Non-pigmented ciliary epithelial cell (primary cell): ENCODE measurements at regions not wholly inside any gene's neighbourhood (a gene's known extent, or its start where the extent isn't known, plus 50 kb on each side); places are given as distances from the start of the nearest gene placed in this dataset.

ENCODE experiments used
- DNase-seq: peaks from one replicate; pipeline ENCODE4 v3.0.0-alpha.2; 2010; ENCODE audit warnings: low read depth

- DNase-seq = no peak
These were observed 288.3 kb upstream of the ZC3H12C start for GRCh38 chr11:109804911-109805310.

DNA sequence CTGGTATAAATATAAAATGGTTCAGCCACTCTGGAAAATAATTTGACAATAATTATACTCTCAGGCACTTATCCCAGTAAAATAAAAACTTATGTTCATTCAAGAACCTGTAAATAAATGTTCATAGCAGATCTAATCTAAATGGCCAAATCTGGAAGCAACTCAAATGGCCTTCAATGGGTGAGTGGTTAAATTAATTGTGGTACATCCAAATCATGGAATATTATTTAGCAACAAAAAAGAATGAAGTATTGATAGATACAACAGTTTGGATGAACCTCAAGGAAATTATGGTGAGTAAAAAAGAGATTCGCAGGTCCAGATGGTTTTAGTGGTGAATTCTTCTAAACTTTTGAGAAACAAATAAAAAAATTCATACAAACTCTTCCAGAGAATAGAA is 287.0 kb upstream of the ZC3H12C start:
- no peak for DNase-seq

- DNase-seq = peak; percentile 9
These were observed 284.6 kb upstream of the ZC3H12C start for GRCh38 chr11:109808569-109808968.

- DNase-seq = no peak
These were observed 278.4 kb upstream of the ZC3H12C start for GRCh38 chr11:109814824-109815223.

DNA sequence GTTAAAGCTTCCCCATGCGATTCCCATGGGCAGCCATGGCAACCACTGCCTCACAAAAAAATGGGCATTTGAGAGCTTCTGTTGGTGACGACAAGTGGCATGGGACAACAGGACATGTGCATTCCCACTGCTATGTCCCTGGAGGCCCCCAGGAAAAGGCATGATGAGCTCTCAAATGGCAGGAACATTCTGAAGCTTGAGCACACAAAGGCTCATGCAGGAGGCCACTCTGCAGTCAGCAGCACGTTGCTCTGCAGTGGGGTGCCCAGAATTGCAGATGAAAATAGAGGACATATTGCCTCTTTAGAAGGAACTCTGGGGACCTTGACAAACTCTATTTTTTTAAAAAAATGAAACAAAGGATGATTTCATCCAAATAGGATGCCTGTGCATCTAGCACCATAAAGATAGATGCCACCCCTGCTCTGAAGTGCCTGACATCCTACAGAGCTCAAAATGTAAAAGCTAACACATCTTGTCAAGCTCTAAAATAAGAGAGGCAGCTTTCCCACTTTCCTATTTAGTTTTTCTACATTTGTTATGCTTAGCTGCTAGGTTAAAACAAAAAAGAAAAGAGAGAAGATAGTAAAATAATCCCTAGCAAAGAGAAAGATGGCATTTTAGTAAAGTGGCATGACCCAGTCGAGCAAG is 277.6 kb upstream of the ZC3H12C start:
- DNase-seq = no peak

- DNase-seq = no peak
These were observed 274.9 kb upstream of the ZC3H12C start for GRCh38 chr11:109818290-109818689.

- no peak for DNase-seq
These were observed 273.8 kb upstream of the ZC3H12C start for GRCh38 chr11:109819410-109819809.

DNA sequence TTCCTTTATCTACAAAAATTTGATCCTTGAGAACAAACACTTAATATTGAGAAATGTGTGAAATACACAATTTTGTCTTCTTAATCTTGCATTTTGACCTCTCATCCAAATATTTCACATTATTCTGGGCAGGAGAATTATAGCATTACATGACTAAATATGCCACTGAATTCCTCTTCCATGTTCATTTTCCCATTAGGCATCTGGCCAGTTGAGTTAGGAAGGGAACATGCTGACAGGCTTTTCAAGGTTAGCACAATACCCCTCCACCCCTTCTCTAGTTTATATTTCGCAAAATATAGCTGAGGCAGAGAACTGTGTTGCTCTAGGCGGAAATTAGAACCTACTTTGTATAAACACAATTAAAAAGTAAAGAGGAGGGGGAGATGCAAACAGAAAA is 271.7 kb upstream of the ZC3H12C start:
- no peak for DNase-seq

- DNase-seq = no peak
These were observed 270.6 kb upstream of the ZC3H12C start for GRCh38 chr11:109822436-109823102.

- DNase-seq = no peak
These were observed 264.8 kb upstream of the ZC3H12C start for GRCh38 chr11:109828387-109828786.

- no peak for DNase-seq
These were observed 255.2 kb upstream of the ZC3H12C start for GRCh38 chr11:109838026-109838425.

- no peak for DNase-seq
These were observed 247.8 kb upstream of the ZC3H12C start for GRCh38 chr11:109845437-109845836.

- DNase-seq = no peak
These were observed 245.6 kb upstream of the ZC3H12C start for GRCh38 chr11:109847621-109848020.

DNA sequence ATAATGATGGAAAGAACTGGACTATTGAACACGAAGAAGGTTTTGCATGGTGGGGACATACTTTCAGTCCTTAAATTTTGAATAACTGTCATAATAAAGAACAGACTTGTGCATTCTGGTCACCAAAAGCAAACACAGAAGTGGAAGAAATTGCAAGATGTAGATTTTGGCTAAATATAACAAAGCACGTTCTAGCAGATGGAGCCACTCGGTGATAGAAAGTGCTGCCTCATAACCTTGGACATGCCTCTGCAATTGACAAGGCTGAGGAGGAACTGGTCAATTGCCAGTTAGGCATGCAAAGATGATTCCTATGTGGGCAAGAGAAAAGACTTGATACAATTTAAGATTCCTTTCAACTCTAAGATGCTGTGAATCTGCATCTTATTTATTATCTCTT is 244.1 kb upstream of the ZC3H12C start:
- no peak for DNase-seq

DNA sequence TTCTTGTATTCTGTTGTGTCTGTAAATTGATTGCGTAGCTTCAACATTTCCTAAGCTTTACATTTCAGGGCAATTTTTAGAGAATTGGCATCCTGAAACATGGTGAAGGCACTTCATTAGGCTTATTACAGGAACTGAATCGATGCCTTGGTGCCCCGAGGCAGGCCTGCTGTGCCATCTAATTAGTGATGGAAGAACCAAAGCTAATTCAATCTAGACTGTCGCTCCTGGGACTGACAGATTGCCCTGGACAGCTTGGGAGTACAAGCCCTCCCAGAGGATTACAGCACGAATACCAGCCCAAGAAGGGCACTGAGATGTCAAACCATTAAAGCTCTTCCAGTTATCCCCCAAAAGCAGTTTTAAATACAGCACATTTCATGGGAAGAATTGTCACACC is 243.2 kb upstream of the ZC3H12C start:
- no peak for DNase-seq

DNA sequence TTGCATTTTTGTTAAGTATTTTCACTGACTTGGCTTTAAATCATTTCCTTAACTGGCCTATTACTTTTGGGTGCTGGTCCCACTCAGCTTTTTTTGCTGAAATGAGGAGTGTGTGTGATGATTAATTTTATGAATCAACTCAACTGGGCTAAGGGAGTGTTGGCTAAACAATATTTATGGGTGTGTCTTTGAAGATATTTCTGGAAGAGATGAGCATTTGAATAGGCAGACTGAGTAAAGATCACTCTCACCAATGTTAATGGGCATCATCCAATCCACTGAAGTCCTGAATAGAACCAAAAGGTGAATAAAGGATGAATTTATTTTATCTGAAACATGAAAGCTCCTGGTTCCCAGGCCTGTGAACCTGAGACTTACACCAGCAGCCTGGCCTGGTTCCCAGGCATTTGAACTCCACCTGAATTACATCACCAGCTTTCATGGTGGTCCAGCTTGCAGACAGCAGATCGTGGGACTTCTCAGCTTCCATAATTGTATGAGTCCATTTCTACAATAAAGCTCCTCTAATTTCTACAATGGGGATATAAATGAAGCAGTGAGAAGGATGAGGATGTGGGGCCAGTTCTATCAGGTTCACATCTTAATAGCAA is 241.3 kb upstream of the ZC3H12C start:
- DNase-seq = no peak

DNA sequence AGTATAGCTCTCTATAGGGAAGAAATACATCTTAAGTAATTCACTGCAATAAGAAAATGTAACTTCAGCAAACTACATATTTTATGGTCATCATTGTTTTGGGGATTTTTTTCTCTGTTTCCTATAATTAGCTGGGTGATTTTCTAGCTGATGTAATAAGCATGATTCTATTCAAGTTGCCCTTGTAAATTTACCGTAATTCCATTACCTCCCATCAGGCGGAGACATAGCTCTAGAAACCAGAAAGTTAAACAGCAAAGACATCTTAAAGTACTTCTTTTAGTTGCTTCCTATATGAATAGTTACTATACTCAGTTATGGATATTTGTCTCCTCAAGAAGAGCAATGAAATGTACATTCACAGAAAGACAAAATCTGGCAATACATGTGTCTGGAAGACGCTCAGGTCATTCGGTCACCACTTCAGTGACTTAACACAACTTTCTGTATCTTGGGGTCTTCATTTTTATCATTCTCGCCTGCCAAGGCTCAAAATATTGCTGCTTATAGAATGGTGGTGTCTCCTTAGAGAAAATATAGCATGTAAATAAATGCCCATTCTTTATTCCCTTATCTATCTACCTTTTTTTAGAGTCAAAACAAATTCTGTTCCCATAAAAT is 239.9 kb upstream of the ZC3H12C start:
- DNase-seq = peak; percentile 70

GRCh38 chr11:109854731-109855130 is 238.5 kb upstream of the ZC3H12C start:
- DNase-seq = no peak

DNA sequence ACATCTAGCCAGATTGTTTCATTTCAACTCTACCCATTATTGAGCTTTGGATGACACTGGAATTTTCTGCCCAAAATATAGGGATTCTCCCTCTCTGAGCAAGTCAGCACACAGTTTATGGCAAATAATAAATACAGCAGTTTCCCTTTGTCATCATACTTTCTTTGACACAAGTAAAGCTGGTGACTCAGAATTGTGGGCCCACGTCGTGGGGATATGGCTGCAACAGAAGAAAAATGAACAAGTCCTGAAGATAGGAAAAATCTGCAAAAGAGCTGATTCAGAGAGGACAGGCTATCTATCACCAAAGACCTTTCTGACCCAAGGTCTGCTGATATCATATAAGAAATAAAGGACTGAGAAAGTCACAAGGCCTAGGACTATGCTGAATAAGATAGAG is 236.3 kb upstream of the ZC3H12C start:
- DNase-seq = no peak

DNA sequence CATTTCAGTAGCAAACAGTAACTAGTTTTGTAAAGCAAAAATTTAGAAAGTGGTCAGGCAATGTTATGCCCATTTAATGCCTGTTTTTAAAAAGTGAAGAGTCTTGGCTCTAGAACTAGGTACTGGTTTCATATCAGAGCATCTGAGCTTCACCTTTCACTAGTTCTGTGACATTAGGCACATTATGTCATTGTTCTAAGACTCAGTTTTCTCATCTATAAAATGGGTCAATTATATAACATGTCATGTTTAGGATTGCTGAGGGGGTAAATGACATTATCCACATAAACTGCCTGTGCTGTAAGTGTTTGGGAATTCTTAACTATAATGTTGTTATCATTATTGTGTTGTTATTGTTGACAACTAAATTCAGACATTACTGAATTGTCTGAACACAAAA is 235.6 kb upstream of the ZC3H12C start:
- DNase-seq = no peak

GRCh38 chr11:109858152-109858551 is 235.0 kb upstream of the ZC3H12C start:
- no peak for DNase-seq

DNA sequence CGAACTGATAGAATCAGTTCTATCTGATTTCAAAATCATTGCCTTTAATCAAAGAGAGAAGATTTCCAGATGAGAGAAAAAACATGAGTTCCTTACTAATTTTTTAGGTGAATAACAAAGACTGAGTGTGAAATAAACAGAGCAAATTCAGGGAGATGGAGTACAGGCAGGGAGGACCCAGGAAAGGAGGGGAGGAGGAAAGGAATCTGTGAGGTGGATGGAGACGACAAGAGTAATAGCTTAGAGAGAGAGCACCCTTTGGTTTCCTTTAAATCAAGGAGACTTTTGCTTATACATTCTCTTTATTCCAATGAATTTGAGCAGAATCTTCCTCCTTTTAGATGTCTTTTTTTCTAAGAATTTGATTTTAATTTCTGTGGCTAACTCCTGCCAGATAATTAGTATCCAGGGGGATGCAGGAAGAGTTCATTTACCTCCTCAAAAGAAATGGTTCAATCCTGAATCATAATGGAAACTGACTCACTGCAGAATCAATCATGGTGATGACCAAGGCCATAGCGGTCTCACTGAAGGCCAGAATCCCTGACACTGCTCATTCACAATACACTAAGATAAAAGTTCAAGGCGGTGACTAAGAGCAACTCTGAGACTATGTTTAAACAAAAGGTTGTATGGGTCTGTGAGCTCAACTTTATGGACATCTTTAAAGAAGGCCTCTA is 234.0 kb upstream of the ZC3H12C start:
- peak; percentile 60 for DNase-seq

- DNase-seq = no peak
These were observed 230.4 kb upstream of the ZC3H12C start for GRCh38 chr11:109862835-109863234.
